Transverse colon (tissue), 4 donors: ENCODE measurements at regions not wholly inside any gene's neighbourhood (a gene's known extent, or its start where the extent isn't known, plus 50 kb on each side); places are given as distances from the start of the nearest gene placed in this dataset.

Experiments
- EP300 ChIP-seq: sonication (generic); formaldehyde crosslinking; IDR thresholded peaks from one replicate; pipeline ENCODE4 v1.6.1; 2017; ENCODE audit warnings: antibody characterized with exemption, low read depth
- POLR2A ChIP-seq: fragments of 450-650 bp; IDR thresholded peaks from one replicate; pipeline ENCODE4 v1.6.1; 2016; ENCODE audit warnings: antibody characterized with exemption, mild to moderate bottlenecking, moderate library complexity
- POLR2AphosphoS5 ChIP-seq, 3 donors: sonication (generic); formaldehyde crosslinking; IDR thresholded peaks; one replicate each; pipeline ENCODE4 v1.6.1; 2016; ENCODE audit warnings: antibody characterized with exemption in 3 of 3
- TF ChIP-seq, protein P1 (sequence below), 5 experiments: fragments of 200-600 bp in 3 of 5; fragments of 450-650 bp in 2 of 5; sonication (generic) in 3 of 5; IDR thresholded peaks; 1 replicate in 2 of 5; 2 replicates in 3 of 5; pipeline ENCODE4 v1.5.1; 2016 to 2017; ENCODE audit warnings: antibody characterized with exemption in 5 of 5, inconsistent platforms in 3 of 5, mild to moderate bottlenecking in 2 of 5, moderate library complexity in 1 of 5

DNA sequence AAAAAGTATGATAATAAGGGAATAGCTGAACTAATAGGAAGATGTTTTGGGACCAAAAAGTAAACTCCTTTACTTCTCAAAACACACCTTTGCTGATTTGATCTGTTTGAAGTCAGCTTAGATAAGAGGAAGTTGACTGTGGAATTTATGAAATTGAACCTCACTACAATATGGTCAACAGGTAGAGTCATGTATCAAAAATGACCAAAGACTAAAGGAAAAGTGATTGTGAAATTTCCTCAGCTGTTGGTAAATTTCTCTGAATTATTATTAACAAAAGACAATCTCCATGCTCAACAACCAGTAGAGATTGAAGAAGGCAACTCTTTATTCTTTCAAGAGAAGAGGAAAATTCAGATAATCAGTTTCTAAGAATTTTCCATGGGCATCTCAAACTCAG, 826.5 kb downstream of the KCNA4 start:
- TF ChIP-seq POLR2AphosphoS5 (IDR thresholded peaks at IDR 0.05) (no peak), POLR2A (no peak), EP300 (no peak)
- TF ChIP-seq, protein P1, sequence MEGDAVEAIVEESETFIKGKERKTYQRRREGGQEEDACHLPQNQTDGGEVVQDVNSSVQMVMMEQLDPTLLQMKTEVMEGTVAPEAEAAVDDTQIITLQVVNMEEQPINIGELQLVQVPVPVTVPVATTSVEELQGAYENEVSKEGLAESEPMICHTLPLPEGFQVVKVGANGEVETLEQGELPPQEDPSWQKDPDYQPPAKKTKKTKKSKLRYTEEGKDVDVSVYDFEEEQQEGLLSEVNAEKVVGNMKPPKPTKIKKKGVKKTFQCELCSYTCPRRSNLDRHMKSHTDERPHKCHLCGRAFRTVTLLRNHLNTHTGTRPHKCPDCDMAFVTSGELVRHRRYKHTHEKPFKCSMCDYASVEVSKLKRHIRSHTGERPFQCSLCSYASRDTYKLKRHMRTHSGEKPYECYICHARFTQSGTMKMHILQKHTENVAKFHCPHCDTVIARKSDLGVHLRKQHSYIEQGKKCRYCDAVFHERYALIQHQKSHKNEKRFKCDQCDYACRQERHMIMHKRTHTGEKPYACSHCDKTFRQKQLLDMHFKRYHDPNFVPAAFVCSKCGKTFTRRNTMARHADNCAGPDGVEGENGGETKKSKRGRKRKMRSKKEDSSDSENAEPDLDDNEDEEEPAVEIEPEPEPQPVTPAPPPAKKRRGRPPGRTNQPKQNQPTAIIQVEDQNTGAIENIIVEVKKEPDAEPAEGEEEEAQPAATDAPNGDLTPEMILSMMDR (IDR thresholded peaks at IDR 0.05): no peak
